BLaER1 treated with 17β-estradiol and CSF1 and Interleukin-3, amounts not matched to agents 10 nM and 100 nM (cell line): ENCODE measurements at regions not wholly inside any gene's neighbourhood (a gene's known extent, or its start where the extent isn't known, plus 50 kb on each side); places are given as distances from the start of the nearest gene placed in this dataset.

Source experiments
- H3K27ac ChIP-seq, 11 experiments: shearing (Covaris generic); formaldehyde crosslinking; 2 replicates each; pipeline ENCODE4 v1.8.1; 2022
- H3K27me3 ChIP-seq, 11 experiments: shearing (Covaris generic); formaldehyde crosslinking; 2 replicates each; pipeline ENCODE4 v1.8.1; 2022
- H3K36me3 ChIP-seq, 11 experiments: shearing (Covaris generic); formaldehyde crosslinking; 2 replicates each; pipeline ENCODE4 v1.8.1; 2022
- H3K4me1 ChIP-seq, 10 experiments: shearing (Covaris generic); formaldehyde crosslinking; 2 replicates each; pipeline ENCODE4 v1.8.1; 2022
- H3K4me2 ChIP-seq, 11 experiments: shearing (Covaris generic); formaldehyde crosslinking; 2 replicates each; pipeline ENCODE4 v1.8.1; 2022
- H3K4me3 ChIP-seq, 10 experiments: shearing (Covaris generic); formaldehyde crosslinking; 2 replicates each; pipeline ENCODE4 v1.8.1; 2022
- H3K9ac ChIP-seq, 11 experiments: shearing (Covaris generic); formaldehyde crosslinking; 2 replicates each; pipeline ENCODE4 v1.8.1; 2022
- H3K9me3 ChIP-seq, 11 experiments: shearing (Covaris generic); formaldehyde crosslinking; replicated peaks in 1 of 11; 2 replicates each; pipeline ENCODE4 v1.8.1; 2022
- H4K20me1 ChIP-seq, 11 experiments: shearing (Covaris generic); formaldehyde crosslinking; 2 replicates each; pipeline ENCODE4 v1.8.1; 2022
- Cebpa-rat ChIP-seq, 11 experiments: shearing (Covaris generic); IDR thresholded peaks; 2 replicates each; pipeline ENCODE4 v1.8.1; 2022

- Histone ChIP-seq H3K27me3 (peaks cover 0 to 52% (median 0%) of the 10 kb centered on the region in 11 experiments; a peak in 7 of 22 replicates), H3K4me3 (no peak overlapping the region), H4K20me1 (peaks cover 0 to 17% (median 0%) of the 10 kb centered on the region in 11 experiments; a peak in 6 of 22 replicates), H3K4me2 (peak overlapping the region in 9 of 11 experiments; percentile 54 to 95 (median 83); a peak in 17 of 22 replicates), H3K36me3 (no peaks in the 10 kb centered on the region), H3K27ac (peak overlapping the region in 3 of 11 experiments; percentile 8 to 63 (median 60); a peak in 4 of 22 replicates), H3K4me1 (peaks cover 17 to 90% (median 67%) of the 10 kb centered on the region in 10 experiments), H3K9me3 (no peaks in the 10 kb centered on the region), H3K9ac (peak overlapping the region in 3 of 11 experiments; percentile 25 to 47 (median 44); a peak in 2 of 22 replicates)
- TF ChIP-seq Cebpa-rat (IDR thresholded peaks at IDR 0.05), result no peak
Observed at GRCh38 chr16:85471469-85472431, 141.4 kb upstream of the GSE1 start.

GRCh38 chr16:85472514-85472913 is 140.6 kb upstream of the GSE1 start:
- Histone ChIP-seq H3K4me2 (peak overlapping the region in 8 of 11 experiments; percentile 54 to 95 (median 85); a peak in 17 of 22 replicates), H3K9me3 (no peaks in the 10 kb centered on the region), H3K9ac (peak overlapping the region in 2 of 11 experiments; percentile 22 to 25; a peak in 2 of 22 replicates), H3K27ac (peak overlapping the region in 1 of 11 experiments; percentile 15; a peak in 1 of 22 replicates), H3K4me1 (peaks cover 17 to 90% (median 75%) of the 10 kb centered on the region in 10 experiments), H3K27me3 (peaks cover 0 to 52% (median 0%) of the 10 kb centered on the region in 11 experiments; a peak in 7 of 22 replicates), H3K36me3 (no peaks in the 10 kb centered on the region), H4K20me1 (peaks cover 0 to 17% (median 0%) of the 10 kb centered on the region in 11 experiments; a peak in 6 of 22 replicates), H3K4me3 (no peak overlapping the region)
- TF ChIP-seq Cebpa-rat (IDR thresholded peaks at IDR 0.05), result no peak

GRCh38 chr16:85473323-85473722 is 139.8 kb upstream of the GSE1 start:
- H3K4me1 ChIP-seq, result peaks cover 17 to 97% (median 83%) of the 10 kb centered on the region in 10 experiments
- H3K36me3 ChIP-seq, result no peaks in the 10 kb centered on the region
- no peaks in the 10 kb centered on the region for H3K9me3 ChIP-seq
- H3K27me3 ChIP-seq, result peaks cover 0 to 52% (median 0%) of the 10 kb centered on the region in 11 experiments; a peak in 7 of 22 replicates
- H3K4me3 ChIP-seq, result no peak overlapping the region
- H4K20me1 ChIP-seq, result peaks cover 0 to 17% (median 0%) of the 10 kb centered on the region in 11 experiments; a peak in 6 of 22 replicates
- H3K9ac ChIP-seq, result peak overlapping the region in 4 of 11 experiments; percentile 16 to 55 (median 31); a peak in 3 of 22 replicates
- peak overlapping the region in 9 of 11 experiments; percentile 54 to 95 (median 83); a peak in 18 of 22 replicates for H3K4me2 ChIP-seq
- H3K27ac ChIP-seq, result peak overlapping the region in 2 of 11 experiments; percentile 15 to 22; a peak in 2 of 22 replicates
- no peak for TF ChIP-seq Cebpa-rat (IDR thresholded peaks at IDR 0.05)

GRCh38 chr16:85473909-85474620 is 139.1 kb upstream of the GSE1 start:
- Histone ChIP-seq H3K27me3 (peaks cover 0 to 52% (median 0%) of the 10 kb centered on the region in 11 experiments; a peak in 7 of 22 replicates), H3K9ac (peak overlapping the region in 4 of 11 experiments; percentile 37 to 55 (median 42); a peak in 6 of 22 replicates), H3K4me2 (peak overlapping the region; percentile 19 to 95 (median 83); a peak in 20 of 22 replicates), H4K20me1 (peaks cover 0 to 17% (median 0%) of the 10 kb centered on the region in 11 experiments; a peak in 6 of 22 replicates), H3K4me3 (no peak overlapping the region), H3K9me3 (no peaks in the 10 kb centered on the region), H3K36me3 (no peaks in the 10 kb centered on the region), H3K27ac (peak overlapping the region in 4 of 11 experiments; percentile 7 to 30 (median 25); a peak in 3 of 22 replicates), H3K4me1 (peaks cover 17 to 96% (median 86%) of the 10 kb centered on the region in 10 experiments)
- TF ChIP-seq Cebpa-rat (IDR thresholded peaks at IDR 0.05), result no peak

- Histone ChIP-seq H3K27ac (peak overlapping the region in 2 of 11 experiments; percentile 13 to 28; a peak in 2 of 22 replicates), H3K4me2 (peak overlapping the region; percentile 19 to 95 (median 83); a peak in 19 of 22 replicates), H4K20me1 (peaks cover 0 to 17% (median 0%) of the 10 kb centered on the region in 11 experiments; a peak in 6 of 22 replicates), H3K4me3 (no peak overlapping the region), H3K9me3 (no peaks in the 10 kb centered on the region), H3K9ac (peak overlapping the region in 4 of 11 experiments; percentile 37 to 55 (median 42); a peak in 7 of 22 replicates), H3K36me3 (no peaks in the 10 kb centered on the region), H3K4me1 (peaks cover 22 to 96% (median 86%) of the 10 kb centered on the region in 10 experiments), H3K27me3 (peaks cover 0 to 52% (median 0%) of the 10 kb centered on the region in 11 experiments; a peak in 7 of 22 replicates)
- no peak for TF ChIP-seq Cebpa-rat (IDR thresholded peaks at IDR 0.05)
Observed at GRCh38 chr16:85474621-85475217, 138.4 kb upstream of the GSE1 start.

GRCh38 chr16:85475233-85475632 is 137.9 kb upstream of the GSE1 start:
- Histone ChIP-seq H3K27me3 (peaks cover 0 to 47% (median 0%) of the 10 kb centered on the region in 11 experiments; a peak in 7 of 22 replicates), H3K9me3 (no peaks in the 10 kb centered on the region), H3K27ac (peak overlapping the region in 1 of 11 experiments; percentile 28; a peak in 1 of 22 replicates), H3K4me2 (peak overlapping the region in 8 of 11 experiments; percentile 54 to 95 (median 85); a peak in 14 of 22 replicates), H3K4me1 (peaks cover 23 to 96% (median 86%) of the 10 kb centered on the region in 10 experiments), H4K20me1 (peaks cover 0 to 17% (median 0%) of the 10 kb centered on the region in 11 experiments; a peak in 6 of 22 replicates), H3K36me3 (no peaks in the 10 kb centered on the region), H3K9ac (peak overlapping the region in 3 of 11 experiments; percentile 37 to 41 (median 38); a peak in 3 of 22 replicates), H3K4me3 (no peak overlapping the region)
- TF ChIP-seq Cebpa-rat (IDR thresholded peaks at IDR 0.05), result no peak

- peaks cover 0 to 22% (median 0%) of the 10 kb centered on the region in 11 experiments; a peak in 7 of 22 replicates for H4K20me1 ChIP-seq
Observed at GRCh38 chr16:85475691-85476300, 137.3 kb upstream of the GSE1 start.

More at GRCh38 chr16:85475691-85476300, 137.3 kb upstream of the GSE1 start:
- Histone ChIP-seq H3K9ac (peak overlapping the region in 3 of 11 experiments; percentile 37 to 41 (median 38); a peak in 2 of 22 replicates), H3K4me1 (peaks cover 24 to 96% (median 86%) of the 10 kb centered on the region in 10 experiments), H3K4me2 (peak overlapping the region in 4 of 11 experiments; percentile 87 to 95 (median 90); a peak in 7 of 22 replicates), H3K36me3 (no peaks in the 10 kb centered on the region), H3K9me3 (no peaks in the 10 kb centered on the region), H3K27ac (no peak overlapping the region), H3K27me3 (peaks cover 0 to 46% (median 0%) of the 10 kb centered on the region in 11 experiments; a peak in 4 of 22 replicates), H3K4me3 (no peak overlapping the region)
- no peak for TF ChIP-seq Cebpa-rat (IDR thresholded peaks at IDR 0.05)
